ENCODE measurements at regions not wholly inside any gene's neighbourhood (a gene's known extent, or its start where the extent isn't known, plus 50 kb on each side); places are given as distances from the start of the nearest gene placed in this dataset.
"Not testable (repeated sequence)": the region's sequence is repeated elsewhere in the genome, so short reads cannot be mapped to it uniquely, and the experiment has no call there.

DNA sequence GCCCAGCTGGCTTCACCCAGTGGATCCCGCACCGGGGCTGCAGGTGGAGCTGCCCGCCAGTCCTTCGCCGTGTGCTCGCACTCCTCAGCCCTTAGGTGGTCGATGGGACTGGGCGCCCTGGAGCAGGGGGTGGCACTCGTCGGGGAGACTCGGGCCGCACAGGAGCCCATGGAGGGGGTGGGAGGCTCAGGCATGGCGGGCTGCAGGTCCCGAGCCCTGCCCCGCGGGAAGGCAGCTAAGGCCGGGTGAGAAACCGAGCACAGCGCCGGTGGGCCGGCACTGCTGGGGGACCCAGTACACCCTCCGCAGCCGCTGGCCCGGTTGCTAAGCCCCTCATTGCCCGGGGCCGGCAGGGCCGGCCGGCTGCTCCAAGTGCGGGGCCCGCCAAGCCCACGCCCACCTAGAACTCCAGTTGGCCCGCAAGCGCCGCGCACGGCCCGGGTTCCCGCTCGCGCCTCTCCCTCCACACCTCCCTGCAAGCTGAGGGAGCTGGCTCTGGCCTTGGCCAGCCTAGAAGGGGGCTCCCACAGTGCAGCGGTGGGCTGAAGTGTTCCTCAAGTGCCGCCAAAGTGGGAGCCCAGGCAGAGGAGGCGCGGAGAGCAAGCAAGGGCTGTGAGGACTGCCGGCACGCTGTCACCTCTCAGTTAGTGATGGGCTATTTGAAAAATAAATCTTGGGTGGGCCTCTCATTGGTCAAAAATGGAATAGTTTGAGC, 411.2 kb upstream of the NOX3 start:
- H3K4me1 ChIP-seq (ENCODE audit: control insufficient read depth in 2 of 2, insufficient read depth in 2 of 2, low read length in 2 of 2); H3K27me3 ChIP-seq (ENCODE audit: control insufficient read depth in 2 of 2, insufficient read depth in 1 of 2, low read length in 1 of 2); H3K27ac ChIP-seq (ENCODE audit: low read depth in 1 of 2, low read length in 1 of 2); H3K36me3 ChIP-seq (ENCODE audit: control insufficient read depth in 2 of 2, insufficient read depth in 2 of 2, low read length in 1 of 2); H3K4me3 ChIP-seq (ENCODE audit: low read length in 2 of 2); DNase-seq (ENCODE audit: low read depth in 6 of 9, low spot score in 9 of 9); H3K9me3 ChIP-seq (ENCODE audit: control insufficient read depth in 2 of 2, insufficient read depth in 1 of 2, low read length in 1 of 2): not testable (repeated sequence)
- 96% methylated on average over 46 of the region's 46 CpGs for WGBS

DNA sequence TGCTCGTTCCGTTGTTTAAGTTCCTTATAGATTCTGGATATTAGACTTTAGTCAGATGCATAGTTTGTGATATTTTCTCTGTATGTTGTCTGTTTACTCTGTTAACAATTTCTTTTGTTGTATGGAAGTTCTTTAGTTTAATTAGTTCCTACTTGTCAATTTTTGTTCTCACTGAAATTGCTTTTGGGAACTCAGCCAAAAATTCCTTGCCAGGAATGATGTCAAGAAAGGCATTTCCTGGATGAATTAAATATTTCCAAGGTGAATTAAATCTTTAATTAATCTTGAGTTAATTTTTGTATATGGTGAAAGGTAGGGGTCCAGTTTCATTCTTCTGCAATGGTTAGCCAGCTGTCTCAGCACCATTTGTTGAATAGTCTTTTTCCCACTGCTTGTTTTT, 406.2 kb upstream of the NOX3 start:
- Histone ChIP-seq H3K27ac (ENCODE audit: low read depth in 1 of 2, low read length in 1 of 2) (no peak overlapping the region), H3K27me3 (ENCODE audit: control insufficient read depth in 2 of 2, insufficient read depth in 1 of 2, low read length in 1 of 2) (no peaks in the 10 kb centered on the region), H3K4me3 (ENCODE audit: low read length in 2 of 2) (no peak overlapping the region), H3K36me3 (ENCODE audit: control insufficient read depth in 2 of 2, insufficient read depth in 2 of 2, low read length in 1 of 2) (no peaks in the 10 kb centered on the region), H3K9me3 (ENCODE audit: control insufficient read depth in 2 of 2, insufficient read depth in 1 of 2, low read length in 1 of 2) (peaks cover 0 to 10% of the 10 kb centered on the region in 2 donors), H3K4me1 (ENCODE audit: control insufficient read depth in 2 of 2, insufficient read depth in 2 of 2, low read length in 2 of 2) (no peaks in the 10 kb centered on the region)
- WGBS = 74% methylated on average over 2 of the region's 2 CpGs
- DNase-seq (ENCODE audit: low read depth in 6 of 9, low spot score in 9 of 9) = no peak

DNA sequence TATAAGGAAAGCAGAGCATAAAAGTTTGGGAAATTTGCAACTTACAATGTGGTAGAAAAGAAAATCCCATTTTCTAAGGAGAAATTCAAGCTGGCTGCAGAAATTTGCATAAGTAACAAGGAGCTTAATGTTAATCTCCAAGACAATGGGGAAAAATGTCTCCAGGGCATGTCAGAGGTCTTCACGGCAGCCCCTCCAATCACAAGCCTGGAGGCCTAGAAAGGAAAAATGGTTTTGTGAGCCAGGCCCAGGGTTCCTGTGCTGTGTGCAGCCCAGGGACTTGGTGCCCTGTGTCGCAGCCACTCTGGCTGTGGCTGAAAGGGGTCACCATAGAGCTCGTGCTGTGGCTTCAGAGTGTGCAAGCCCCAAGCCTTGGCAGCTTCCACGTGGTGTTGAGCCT, 403.3 kb upstream of the NOX3 start:
- 86% methylated on average over 4 of the region's 4 CpGs for WGBS
- not testable (repeated sequence) for H3K4me3 ChIP-seq (ENCODE audit: low read length in 2 of 2); H3K27ac ChIP-seq (ENCODE audit: low read depth in 1 of 2, low read length in 1 of 2); H3K4me1 ChIP-seq (ENCODE audit: control insufficient read depth in 2 of 2, insufficient read depth in 2 of 2, low read length in 2 of 2); DNase-seq (ENCODE audit: low read depth in 6 of 9, low spot score in 9 of 9); H3K27me3 ChIP-seq (ENCODE audit: control insufficient read depth in 2 of 2, insufficient read depth in 1 of 2, low read length in 1 of 2); H3K36me3 ChIP-seq (ENCODE audit: control insufficient read depth in 2 of 2, insufficient read depth in 2 of 2, low read length in 1 of 2)
- H3K9me3 ChIP-seq (ENCODE audit: control insufficient read depth in 2 of 2, insufficient read depth in 1 of 2, low read length in 1 of 2) = peaks cover 0 to 10% of the 10 kb centered on the region in 2 donors

DNA sequence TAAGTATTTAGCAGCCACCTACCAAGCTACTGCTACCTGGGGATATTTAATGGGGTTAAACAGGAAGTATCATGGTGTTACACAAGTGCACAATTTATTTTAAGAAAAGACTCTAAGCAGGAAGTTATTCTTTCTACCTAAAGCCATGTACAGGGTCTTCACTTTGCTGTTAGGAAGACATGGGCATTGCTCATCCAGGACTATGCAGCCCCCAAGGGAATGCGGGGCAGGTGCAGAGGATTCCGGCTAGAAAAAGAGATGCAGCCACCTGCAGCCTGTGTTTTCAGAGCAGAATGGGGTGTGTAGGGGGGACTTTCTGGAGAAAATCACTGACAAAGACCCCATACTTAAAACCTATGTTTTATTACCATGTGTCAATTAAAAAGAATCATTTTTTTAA, 399.1 kb upstream of the NOX3 start:
- WGBS = 96% methylated on average over 2 of the region's 2 CpGs
- Histone ChIP-seq H3K4me3 (ENCODE audit: low read length in 2 of 2) (no peak overlapping the region), H3K27ac (ENCODE audit: low read depth in 1 of 2, low read length in 1 of 2) (no peak overlapping the region), H3K36me3 (ENCODE audit: control insufficient read depth in 2 of 2, insufficient read depth in 2 of 2, low read length in 1 of 2) (no peaks in the 10 kb centered on the region), H3K27me3 (ENCODE audit: control insufficient read depth in 2 of 2, insufficient read depth in 1 of 2, low read length in 1 of 2) (no peaks in the 10 kb centered on the region), H3K9me3 (ENCODE audit: control insufficient read depth in 2 of 2, insufficient read depth in 1 of 2, low read length in 1 of 2) (peaks cover 0 to 9% of the 10 kb centered on the region in 2 donors), H3K4me1 (ENCODE audit: control insufficient read depth in 2 of 2, insufficient read depth in 2 of 2, low read length in 2 of 2) (no peaks in the 10 kb centered on the region)
- no peak for DNase-seq (ENCODE audit: low read depth in 6 of 9, low spot score in 9 of 9)

DNA sequence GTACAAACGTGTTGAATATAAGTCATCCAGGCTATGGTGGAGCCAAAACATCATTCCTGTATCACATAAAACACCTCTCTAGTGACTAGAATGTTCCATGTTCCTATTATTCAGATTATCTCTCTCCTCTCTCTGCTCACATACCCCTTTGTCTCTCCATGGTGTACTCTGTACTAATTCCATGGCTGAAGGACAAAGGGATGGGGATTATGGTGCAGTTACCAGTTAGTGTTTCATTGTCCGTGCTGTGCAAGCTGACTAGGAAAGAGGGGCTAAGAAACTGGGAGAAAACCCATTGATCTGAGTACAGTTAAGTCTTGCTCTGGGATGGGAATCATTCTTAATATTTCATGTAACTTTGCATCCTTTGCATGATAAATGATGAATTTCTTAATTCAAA, 397.4 kb upstream of the NOX3 start:
- 95% methylated on average over 2 of the region's 2 CpGs for WGBS
- no peak for DNase-seq (ENCODE audit: low read depth in 6 of 9, low spot score in 9 of 9)
- Histone ChIP-seq H3K4me3 (ENCODE audit: low read length in 2 of 2) (no peak overlapping the region), H3K9me3 (ENCODE audit: control insufficient read depth in 2 of 2, insufficient read depth in 1 of 2, low read length in 1 of 2) (no peaks in the 10 kb centered on the region), H3K27ac (ENCODE audit: low read depth in 1 of 2, low read length in 1 of 2) (no peak overlapping the region), H3K36me3 (ENCODE audit: control insufficient read depth in 2 of 2, insufficient read depth in 2 of 2, low read length in 1 of 2) (no peaks in the 10 kb centered on the region), H3K27me3 (ENCODE audit: control insufficient read depth in 2 of 2, insufficient read depth in 1 of 2, low read length in 1 of 2) (no peaks in the 10 kb centered on the region), H3K4me1 (ENCODE audit: control insufficient read depth in 2 of 2, insufficient read depth in 2 of 2, low read length in 2 of 2) (no peaks in the 10 kb centered on the region)

DNA sequence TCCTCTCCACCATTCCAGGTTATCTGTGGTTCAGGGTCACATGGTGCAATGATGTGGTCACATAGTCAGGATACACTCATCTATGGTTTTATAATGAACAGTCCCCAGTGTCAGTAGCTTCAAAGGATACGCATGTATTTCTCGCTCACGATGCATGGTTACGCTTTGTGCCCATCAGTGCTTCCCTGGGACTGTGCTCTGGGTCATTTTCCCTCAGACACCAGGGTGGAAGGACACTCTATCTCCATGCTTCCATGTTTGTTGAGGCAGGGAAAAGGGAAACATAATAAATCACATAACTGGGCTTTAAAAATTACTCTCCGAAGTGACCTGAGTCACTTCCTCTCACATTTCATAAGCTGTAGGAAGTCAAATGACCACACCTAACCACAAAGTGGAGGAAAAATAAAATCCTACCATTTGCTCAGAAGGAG, 394.8 kb upstream of the NOX3 start:
- no peak overlapping the region for H3K27ac ChIP-seq (ENCODE audit: low read depth in 1 of 2, low read length in 1 of 2)
- WGBS = 83% methylated on average over 5 of the region's 5 CpGs
- no peak for DNase-seq (ENCODE audit: low read depth in 6 of 9, low spot score in 9 of 9)
- H3K9me3 ChIP-seq (ENCODE audit: control insufficient read depth in 2 of 2, insufficient read depth in 1 of 2, low read length in 1 of 2) = no peaks in the 10 kb centered on the region
- no peaks in the 10 kb centered on the region for H3K36me3 ChIP-seq (ENCODE audit: control insufficient read depth in 2 of 2, insufficient read depth in 2 of 2, low read length in 1 of 2)
- H3K4me1 ChIP-seq (ENCODE audit: control insufficient read depth in 2 of 2, insufficient read depth in 2 of 2, low read length in 2 of 2) = no peaks in the 10 kb centered on the region
- no peak overlapping the region for H3K4me3 ChIP-seq (ENCODE audit: low read length in 2 of 2)
- no peaks in the 10 kb centered on the region for H3K27me3 ChIP-seq (ENCODE audit: control insufficient read depth in 2 of 2, insufficient read depth in 1 of 2, low read length in 1 of 2)

DNA sequence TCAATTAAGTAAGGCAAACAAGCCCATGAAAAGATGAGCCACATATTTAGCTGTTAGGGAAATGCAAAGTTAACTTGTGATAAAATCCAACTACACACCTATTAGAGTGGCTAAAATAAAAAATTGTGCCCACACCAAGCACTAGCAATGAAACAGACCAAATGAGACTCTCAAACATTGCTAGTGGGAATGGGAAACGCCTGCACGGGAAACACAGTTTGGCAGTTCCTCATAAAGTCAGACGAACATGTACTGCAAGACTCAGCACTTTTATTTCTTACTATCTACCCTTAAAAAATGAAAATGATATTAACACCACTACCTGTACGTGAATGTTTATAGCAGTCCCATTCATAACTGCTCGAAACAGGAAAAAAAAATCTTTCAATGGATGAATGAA, 392.1 kb upstream of the NOX3 start:
- Histone ChIP-seq H3K36me3 (ENCODE audit: control insufficient read depth in 2 of 2, insufficient read depth in 2 of 2, low read length in 1 of 2) (no peaks in the 10 kb centered on the region), H3K9me3 (ENCODE audit: control insufficient read depth in 2 of 2, insufficient read depth in 1 of 2, low read length in 1 of 2) (no peaks in the 10 kb centered on the region), H3K27ac (ENCODE audit: low read depth in 1 of 2, low read length in 1 of 2) (no peak overlapping the region), H3K4me3 (ENCODE audit: low read length in 2 of 2) (no peak overlapping the region), H3K4me1 (ENCODE audit: control insufficient read depth in 2 of 2, insufficient read depth in 2 of 2, low read length in 2 of 2) (no peaks in the 10 kb centered on the region), H3K27me3 (ENCODE audit: control insufficient read depth in 2 of 2, insufficient read depth in 1 of 2, low read length in 1 of 2) (no peaks in the 10 kb centered on the region)
- DNase-seq (ENCODE audit: low read depth in 6 of 9, low spot score in 9 of 9) = no peak
- WGBS = 32% methylated on average over 5 of the region's 5 CpGs

DNA sequence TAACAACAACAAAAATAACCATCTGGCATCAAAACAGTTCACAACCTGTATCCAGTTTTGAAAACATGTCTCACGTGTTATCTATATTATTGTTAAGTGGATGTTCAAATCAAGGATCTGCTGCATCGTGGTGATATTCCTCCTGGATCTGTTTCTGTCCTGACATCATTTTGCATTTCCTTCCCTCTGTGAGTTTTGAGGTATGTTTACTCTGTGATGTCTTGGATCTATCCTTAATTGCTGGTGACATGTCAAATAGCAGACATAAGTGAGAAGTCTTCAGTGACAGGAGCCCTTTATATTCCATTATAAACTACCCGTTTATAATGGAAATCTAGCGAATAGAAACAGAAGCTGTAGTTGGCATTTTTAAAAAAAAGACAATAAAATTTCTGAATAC, 381.8 kb upstream of the NOX3 start:
- Histone ChIP-seq H3K27me3 (ENCODE audit: control insufficient read depth in 2 of 2, insufficient read depth in 1 of 2, low read length in 1 of 2) (no peaks in the 10 kb centered on the region), H3K36me3 (ENCODE audit: control insufficient read depth in 2 of 2, insufficient read depth in 2 of 2, low read length in 1 of 2) (no peaks in the 10 kb centered on the region), H3K27ac (ENCODE audit: low read depth in 1 of 2, low read length in 1 of 2) (no peak overlapping the region), H3K4me3 (ENCODE audit: low read length in 2 of 2) (no peak overlapping the region), H3K4me1 (ENCODE audit: control insufficient read depth in 2 of 2, insufficient read depth in 2 of 2, low read length in 2 of 2) (no peaks in the 10 kb centered on the region), H3K9me3 (ENCODE audit: control insufficient read depth in 2 of 2, insufficient read depth in 1 of 2, low read length in 1 of 2) (no peaks in the 10 kb centered on the region)
- 97% methylated on average over 4 of the region's 4 CpGs for WGBS
- no peak for DNase-seq (ENCODE audit: low read depth in 6 of 9, low spot score in 9 of 9)

DNA sequence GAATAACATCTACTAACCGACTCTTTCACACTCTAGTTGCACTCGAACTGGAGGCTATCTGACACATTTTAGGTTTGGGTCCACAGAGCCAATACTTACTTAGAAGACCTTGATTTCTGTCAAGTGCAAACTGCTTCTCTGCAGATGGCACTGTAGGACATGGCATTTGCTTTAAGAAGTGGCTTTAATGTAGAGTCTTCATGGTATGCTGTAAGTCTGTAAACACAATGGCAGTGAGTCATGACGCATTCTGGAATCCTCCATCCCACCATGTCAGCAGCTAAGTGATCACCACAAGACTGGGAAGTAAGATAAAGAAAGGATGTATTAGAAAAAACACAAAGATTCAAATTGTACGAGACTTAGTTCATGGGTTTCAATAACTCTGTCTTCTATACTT, 377.0 kb upstream of the NOX3 start:
- H3K27ac ChIP-seq (ENCODE audit: low read depth in 1 of 2, low read length in 1 of 2) = no peak overlapping the region
- WGBS = 92% methylated on average over 4 of the region's 4 CpGs
- H3K36me3 ChIP-seq (ENCODE audit: control insufficient read depth in 2 of 2, insufficient read depth in 2 of 2, low read length in 1 of 2) = no peaks in the 10 kb centered on the region
- no peaks in the 10 kb centered on the region for H3K9me3 ChIP-seq (ENCODE audit: control insufficient read depth in 2 of 2, insufficient read depth in 1 of 2, low read length in 1 of 2)
- no peak for DNase-seq (ENCODE audit: low read depth in 6 of 9, low spot score in 9 of 9)
- H3K4me1 ChIP-seq (ENCODE audit: control insufficient read depth in 2 of 2, insufficient read depth in 2 of 2, low read length in 2 of 2) = no peaks in the 10 kb centered on the region
- no peak overlapping the region for H3K4me3 ChIP-seq (ENCODE audit: low read length in 2 of 2)
- H3K27me3 ChIP-seq (ENCODE audit: control insufficient read depth in 2 of 2, insufficient read depth in 1 of 2, low read length in 1 of 2) = no peaks in the 10 kb centered on the region
